Colonic mucosa (tissue), 4 donors: ENCODE measurements at regions not wholly inside any gene's neighbourhood (a gene's known extent, or its start where the extent isn't known, plus 50 kb on each side); places are given as distances from the start of the nearest gene placed in this dataset.

Experiments used
- DNase-seq: peaks from one replicate; pipeline ENCODE4 v3.0.0-alpha.2; 2020
- H3K27ac ChIP-seq: fragments of 200-600 bp; one replicate; pipeline ENCODE4 v1.8.0; 2021
- H3K27me3 ChIP-seq: fragments of 200-600 bp; one replicate; pipeline ENCODE4 v1.8.0; 2021
- H3K36me3 ChIP-seq: fragments of 200-600 bp; one replicate; pipeline ENCODE4 v1.8.0; 2021
- H3K4me1 ChIP-seq: fragments of 200-600 bp; one replicate; pipeline ENCODE4 v1.8.0; 2021; ENCODE audit warnings: mild to moderate bottlenecking
- H3K4me3 ChIP-seq: fragments of 200-600 bp; one replicate; pipeline ENCODE4 v1.8.0; 2021
- H3K9ac ChIP-seq, 2 donors: one replicate each; pipeline ENCODE4 v1.7.0; 2013; ENCODE audit warnings: control low read depth in 2 of 2, low read depth in 2 of 2, low read length in 2 of 2
- H3K9me3 ChIP-seq: fragments of 200-600 bp; one replicate; pipeline ENCODE4 v1.8.0; 2021
- intact Hi-C: fragments of 100-400 bp; cut with DNase I; formaldehyde crosslinking; loops from one replicate; pipeline ENCODE4 v1.14.1; 2022
- TF ChIP-seq, protein P1 (sequence below): fragments of 200-600 bp; IDR thresholded peaks from one replicate; pipeline ENCODE4 v1.8.0; 2022; ENCODE audit warnings: antibody characterized with exemption, mild to moderate bottlenecking
- donor health status: healthy.
- donor health status: DM: no; HTN: no; CAD: no.
- donor health status: DM: no; HTN: no; CAD: no.

DNA sequence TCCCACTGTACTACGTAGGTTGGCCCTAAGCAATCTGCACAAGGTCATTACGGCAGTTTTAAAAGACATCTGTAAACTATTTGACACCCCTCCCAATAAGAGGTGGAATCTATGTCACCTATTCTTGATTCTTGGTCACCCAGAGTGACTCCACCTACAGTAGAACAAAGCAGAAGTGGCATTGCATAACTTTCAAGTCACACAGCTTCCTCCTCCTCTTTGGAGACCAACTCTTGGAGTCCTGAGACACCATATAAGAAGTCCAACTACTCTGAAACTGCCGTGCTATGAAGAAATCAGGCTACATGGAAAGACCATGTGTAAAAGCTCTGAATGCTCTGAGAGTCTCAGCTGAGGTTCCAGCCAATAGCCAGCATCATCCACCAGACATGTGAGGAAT, 253.5 kb upstream of the CDH20 start:
- no peak for DNase-seq
- Histone ChIP-seq H3K9ac (no peak overlapping the region), H3K4me1 (no peaks in the 10 kb centered on the region), H3K4me3 (no peak overlapping the region), H3K36me3 (no peaks in the 10 kb centered on the region), H3K27ac (no peak overlapping the region), H3K9me3 (no peaks in the 10 kb centered on the region), H3K27me3 (no peaks in the 10 kb centered on the region)
- intact Hi-C loops, result no loop called here
- TF ChIP-seq, protein P1, sequence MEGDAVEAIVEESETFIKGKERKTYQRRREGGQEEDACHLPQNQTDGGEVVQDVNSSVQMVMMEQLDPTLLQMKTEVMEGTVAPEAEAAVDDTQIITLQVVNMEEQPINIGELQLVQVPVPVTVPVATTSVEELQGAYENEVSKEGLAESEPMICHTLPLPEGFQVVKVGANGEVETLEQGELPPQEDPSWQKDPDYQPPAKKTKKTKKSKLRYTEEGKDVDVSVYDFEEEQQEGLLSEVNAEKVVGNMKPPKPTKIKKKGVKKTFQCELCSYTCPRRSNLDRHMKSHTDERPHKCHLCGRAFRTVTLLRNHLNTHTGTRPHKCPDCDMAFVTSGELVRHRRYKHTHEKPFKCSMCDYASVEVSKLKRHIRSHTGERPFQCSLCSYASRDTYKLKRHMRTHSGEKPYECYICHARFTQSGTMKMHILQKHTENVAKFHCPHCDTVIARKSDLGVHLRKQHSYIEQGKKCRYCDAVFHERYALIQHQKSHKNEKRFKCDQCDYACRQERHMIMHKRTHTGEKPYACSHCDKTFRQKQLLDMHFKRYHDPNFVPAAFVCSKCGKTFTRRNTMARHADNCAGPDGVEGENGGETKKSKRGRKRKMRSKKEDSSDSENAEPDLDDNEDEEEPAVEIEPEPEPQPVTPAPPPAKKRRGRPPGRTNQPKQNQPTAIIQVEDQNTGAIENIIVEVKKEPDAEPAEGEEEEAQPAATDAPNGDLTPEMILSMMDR, result no peak

DNA sequence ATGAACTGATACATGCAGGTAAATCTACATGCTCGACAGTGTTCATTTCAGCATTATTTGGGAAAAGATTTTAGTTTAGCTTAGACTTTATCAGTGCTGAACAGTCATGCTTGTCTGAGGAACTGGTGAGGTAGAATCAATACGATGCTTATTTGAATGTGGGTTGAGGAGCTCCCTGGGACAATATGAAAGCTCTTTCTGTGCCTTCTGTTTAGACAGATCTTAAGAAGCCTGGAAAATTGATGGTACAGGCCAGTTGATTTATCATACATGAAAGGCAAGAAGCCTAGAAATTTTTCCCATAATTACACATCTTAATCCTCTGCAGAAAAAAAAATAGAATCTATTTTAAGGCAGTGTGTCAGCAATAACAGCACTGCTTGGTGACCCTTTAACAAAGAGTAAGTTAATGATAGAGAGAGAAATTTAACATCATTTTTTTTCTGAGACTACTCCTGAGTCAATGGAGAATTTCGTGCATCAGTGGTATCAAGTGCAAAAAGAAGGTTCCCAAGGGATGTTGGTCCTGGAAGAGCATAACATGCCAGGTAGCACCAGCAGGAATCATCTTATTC, 252.2 kb upstream of the CDH20 start:
- Histone ChIP-seq H3K36me3 (no peaks in the 10 kb centered on the region), H3K9ac (no peak overlapping the region), H3K9me3 (no peaks in the 10 kb centered on the region), H3K27me3 (no peaks in the 10 kb centered on the region), H3K27ac (no peak overlapping the region), H3K4me3 (no peak overlapping the region), H3K4me1 (no peaks in the 10 kb centered on the region)
- no peak for DNase-seq
- intact Hi-C loops, result no loop called here
- TF ChIP-seq, protein P1, result no peak

DNA sequence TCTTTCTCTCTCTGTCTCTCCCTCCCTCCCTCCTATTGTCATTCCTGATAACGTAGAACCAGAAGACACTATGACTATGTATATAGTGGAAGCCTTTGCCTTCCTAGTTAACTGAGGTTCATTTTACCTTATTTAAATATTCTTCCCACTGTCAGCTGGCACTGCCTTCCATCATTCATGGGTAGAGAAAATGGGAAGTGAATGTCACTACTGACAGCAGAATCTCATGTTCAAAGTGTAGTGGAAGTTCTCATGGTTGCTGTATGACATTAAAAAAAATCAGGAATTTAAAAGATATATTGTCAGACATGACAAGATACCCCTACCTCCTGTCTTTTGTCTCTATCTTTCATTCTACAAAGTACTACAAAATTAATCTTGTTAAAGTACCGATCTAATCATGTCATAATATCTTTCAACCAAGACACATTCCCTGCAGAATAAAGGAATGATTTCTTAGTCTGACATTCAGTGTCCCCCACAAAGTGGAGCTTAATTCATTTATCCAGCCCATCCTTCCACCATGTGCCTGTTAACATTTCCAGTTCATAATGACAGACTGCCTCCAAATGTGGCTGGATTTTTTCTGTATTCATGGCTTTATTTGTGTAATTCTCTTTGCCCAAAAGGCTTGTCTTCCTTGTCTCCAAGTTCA, 250.1 kb upstream of the CDH20 start:
- TF ChIP-seq, protein P1, result no peak
- no peaks in the 10 kb centered on the region for H3K4me1 ChIP-seq
- H3K36me3 ChIP-seq, result no peaks in the 10 kb centered on the region
- no peak overlapping the region for H3K9ac ChIP-seq
- intact Hi-C loops, result no loop called here
- H3K9me3 ChIP-seq, result no peaks in the 10 kb centered on the region
- H3K4me3 ChIP-seq, result no peak overlapping the region
- DNase-seq, result no peak
- H3K27ac ChIP-seq, result no peak overlapping the region
- no peaks in the 10 kb centered on the region for H3K27me3 ChIP-seq

DNA sequence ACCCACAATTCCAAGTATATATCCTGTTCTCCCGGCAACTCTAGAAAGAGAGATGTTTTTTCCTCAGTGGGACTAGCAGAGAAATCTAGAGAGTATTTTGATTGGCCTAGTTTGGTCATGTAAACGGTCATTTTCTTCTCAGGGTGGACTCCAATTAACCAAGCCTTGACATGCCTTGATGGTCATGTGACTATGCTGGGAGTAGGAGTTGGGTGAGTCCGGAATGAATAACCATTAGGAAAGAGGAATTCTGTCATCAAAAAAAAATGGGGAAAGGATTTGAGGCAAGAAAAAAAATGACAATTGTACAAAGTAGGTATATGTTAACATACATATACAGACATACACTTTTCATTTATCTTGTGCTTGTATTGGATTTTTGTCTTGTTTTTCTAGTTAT, 248.2 kb upstream of the CDH20 start:
- Histone ChIP-seq H3K9ac (no peak overlapping the region), H3K27ac (no peak overlapping the region), H3K9me3 (no peaks in the 10 kb centered on the region), H3K36me3 (no peaks in the 10 kb centered on the region), H3K4me1 (no peaks in the 10 kb centered on the region), H3K4me3 (no peak overlapping the region), H3K27me3 (no peaks in the 10 kb centered on the region)
- no peak for DNase-seq
- intact Hi-C loops, result loop anchor here (5.0 kb wide), 1 partner anchor 417 kb away; no protein-coding TSS in a partner anchor
- TF ChIP-seq, protein P1, result no peak

DNA sequence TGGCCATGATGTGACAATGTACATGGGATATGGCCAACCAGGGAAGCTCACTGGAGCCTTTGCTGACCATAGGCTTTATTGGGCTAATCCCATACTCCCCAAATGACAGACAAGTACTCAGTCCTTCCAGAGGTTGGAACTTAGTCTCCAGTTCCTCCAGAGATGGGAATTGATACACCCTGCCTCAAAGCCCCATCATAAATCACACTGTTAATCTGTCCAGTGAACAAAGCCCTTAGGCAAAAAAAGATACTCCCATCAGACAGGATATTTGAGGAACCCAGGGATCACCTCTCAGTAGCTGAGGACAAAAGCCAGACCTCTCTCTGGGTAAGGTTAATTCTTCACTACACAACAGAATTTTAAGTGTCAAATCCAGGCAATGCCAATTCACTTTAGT, 247.5 kb upstream of the CDH20 start:
- Histone ChIP-seq H3K4me1 (no peaks in the 10 kb centered on the region), H3K27me3 (no peaks in the 10 kb centered on the region), H3K9ac (no peak overlapping the region), H3K9me3 (no peaks in the 10 kb centered on the region), H3K36me3 (no peaks in the 10 kb centered on the region), H3K4me3 (no peak overlapping the region), H3K27ac (no peak overlapping the region)
- TF ChIP-seq, protein P1, result no peak
- intact Hi-C loops, result loop anchor here (5.0 kb wide), 1 partner anchor 417 kb away; no protein-coding TSS in a partner anchor
- DNase-seq, result no peak
